GM23338 (cell line): ENCODE measurements at regions not wholly inside any gene's neighbourhood (a gene's known extent, or its start where the extent isn't known, plus 50 kb on each side); places are given as distances from the start of the nearest gene placed in this dataset.

Source experiments
- ATAC-seq: fragments of 200-7000 bp; cut with Tn5 transposase; 3 replicates; pipeline ENCODE4 v1.9.1; 2020
- DNase-seq: peaks from one replicate; pipeline ENCODE4 v3.0.0-alpha.2; 2015; ENCODE audit warnings: low spot score
- H2AFZ ChIP-seq: fragments of 200-600 bp; sonication (generic); 2 replicates; pipeline ENCODE4 v1.8.0; 2016; ENCODE audit warnings: antibody characterized with exemption, mild to moderate bottlenecking, moderate library complexity
- H3F3A ChIP-seq: fragments of 200-600 bp; sonication (generic); replicated peaks from 2 replicates; pipeline ENCODE4 v1.8.0; 2017; ENCODE audit warnings: antibody characterized with exemption, mixed run types, low read depth
- H3K27ac ChIP-seq: fragments of 200-600 bp; sonication (generic); 2 replicates; pipeline ENCODE4 v1.6.1; 2016; ENCODE audit warnings: low read depth
- H3K27me3 ChIP-seq: fragments of 200-600 bp; sonication (generic); 2 replicates; pipeline ENCODE4 v1.8.0; 2016; ENCODE audit warnings: mild to moderate bottlenecking, mixed run types, moderate library complexity; ENCODE audit not compliant: insufficient read depth
- H3K36me3 ChIP-seq: fragments of 200-600 bp; sonication (generic); 2 replicates; pipeline ENCODE4 v1.8.0; 2016; ENCODE audit warnings: mild to moderate bottlenecking; ENCODE audit not compliant: insufficient read depth
- H3K4me1 ChIP-seq: fragments of 200-600 bp; sonication (generic); 2 replicates; pipeline ENCODE4 v1.8.0; 2016; ENCODE audit warnings: mild to moderate bottlenecking, moderate library complexity; ENCODE audit not compliant: insufficient read depth
- H3K4me2 ChIP-seq: fragments of 200-600 bp; sonication (generic); 2 replicates; pipeline ENCODE4 v1.7.1; 2017; ENCODE audit warnings: mixed run types
- H3K4me3 ChIP-seq: fragments of 200-600 bp; sonication (generic); 2 replicates; pipeline ENCODE4 v1.6.1; 2016; ENCODE audit warnings: mixed run types
- H3K79me2 ChIP-seq: fragments of 200-600 bp; sonication (generic); replicated peaks from 2 replicates; pipeline ENCODE4 v1.8.0; 2017; ENCODE audit warnings: mild to moderate bottlenecking; ENCODE audit not compliant: insufficient read depth
- H3K9me2 ChIP-seq: fragments of 200-600 bp; sonication (generic); 2 replicates; pipeline ENCODE4 v1.8.0; 2017; ENCODE audit not compliant: insufficient read depth
- H4K20me1 ChIP-seq: fragments of 200-600 bp; sonication (generic); replicated peaks from 2 replicates; pipeline ENCODE4 v1.8.0; 2017; ENCODE audit warnings: mild to moderate bottlenecking; ENCODE audit not compliant: insufficient read depth
- H3K27ac Mint-ChIP-seq: 2 replicates; pipeline ENCODE4 v1.8.0; 2020; ENCODE audit warnings: inconsistent platforms, mild to moderate bottlenecking, moderate library complexity, mixed read lengths
- H3K27me3 Mint-ChIP-seq: 3 replicates; pipeline ENCODE4 v1.8.0; 2022; ENCODE audit warnings: low read depth, mild to moderate bottlenecking, moderate library complexity, mixed read lengths, inconsistent platforms; ENCODE audit not compliant: insufficient read depth, poor library complexity
- H3K36me3 Mint-ChIP-seq: 3 replicates; pipeline ENCODE4 v1.8.0; 2021; ENCODE audit warnings: low read depth, mild to moderate bottlenecking, inconsistent platforms, moderate library complexity, mixed read lengths
- H3K4me1 Mint-ChIP-seq: 3 replicates; pipeline ENCODE4 v1.8.0; 2020; ENCODE audit warnings: mild to moderate bottlenecking, inconsistent platforms, mixed read lengths
- H3K4me3 Mint-ChIP-seq: 3 replicates; pipeline ENCODE4 v1.8.0; 2021; ENCODE audit warnings: moderate library complexity, mild to moderate bottlenecking, inconsistent platforms, mixed read lengths
- H3K9me3 Mint-ChIP-seq: 3 replicates; pipeline ENCODE4 v1.8.0; 2020; ENCODE audit warnings: moderate library complexity, mild to moderate bottlenecking, inconsistent platforms, mixed read lengths
- EZH2phosphoT487 ChIP-seq: fragments of 200-600 bp; sonication (generic); IDR thresholded peaks from one replicate; pipeline ENCODE4 v1.8.1; 2018; ENCODE audit warnings: antibody characterized with exemption; ENCODE audit not compliant: unreplicated experiment
- JUNB ChIP-seq: IDR thresholded peaks from one replicate; pipeline ENCODE4 v1.6.1; 2016; ENCODE audit warnings: antibody characterized with exemption; ENCODE audit not compliant: unreplicated experiment
- POLR2AphosphoS5 ChIP-seq: IDR thresholded peaks from 2 replicates; pipeline ENCODE4 v1.6.1; 2016; ENCODE audit warnings: antibody characterized with exemption, low read depth
- STAT1 ChIP-seq: IDR thresholded peaks from one replicate; pipeline ENCODE4 v1.6.1; 2016; ENCODE audit warnings: antibody characterized with exemption; ENCODE audit not compliant: unreplicated experiment
- ZNF114 ChIP-seq: fragments of 250-450 bp; sonication (Bioruptor Pico); IDR thresholded peaks from 2 replicates; pipeline ENCODE4 v1.5.0; 2020; ENCODE audit warnings: mild to moderate bottlenecking, moderate library complexity
- ZNF331 ChIP-seq: fragments of 250-450 bp; sonication (Bioruptor Pico); IDR thresholded peaks from 2 replicates; pipeline ENCODE4 v1.5.0; 2020; ENCODE audit warnings: low read depth, mild to moderate bottlenecking, moderate library complexity
- TF ChIP-seq, protein P1 (sequence below): fragments of 250-450 bp; sonication (Bioruptor Pico); IDR thresholded peaks from 2 replicates; pipeline ENCODE4 v1.5.0; 2020; ENCODE audit warnings: mild to moderate bottlenecking, moderate library complexity
- TF ChIP-seq, protein P2 (sequence below): IDR thresholded peaks from one replicate; pipeline ENCODE4 v1.6.1; 2018; ENCODE audit warnings: antibody characterized with exemption; ENCODE audit not compliant: unreplicated experiment

- H3F3A ChIP-seq: no peaks in the 10 kb centered on the region
- H3K9me3 Mint-ChIP-seq: no peaks in the 10 kb centered on the region
- ATAC-seq: no peak
Observed at GRCh38 chr6:141728330-141728729, 404.4 kb upstream of the GJE1 start.

More at GRCh38 chr6:141728330-141728729, 404.4 kb upstream of the GJE1 start:
- no peaks in the 10 kb centered on the region for H3K27me3 Mint-ChIP-seq
- Histone ChIP-seq H2AFZ (no peak overlapping the region), H3K27ac (no peak overlapping the region), H3K4me3 (no peak overlapping the region), H3K36me3 (no peaks in the 10 kb centered on the region), H3K79me2 (no peaks in the 10 kb centered on the region), H3K9me2 (no peaks in the 10 kb centered on the region), H3K27me3 (no peaks in the 10 kb centered on the region), H3K4me2 (no peak overlapping the region), H3K4me1 (peaks cover 7% of the 10 kb centered on the region; the same call in 1 of the 2 replicates), H4K20me1 (no peaks in the 10 kb centered on the region)
- H3K36me3 Mint-ChIP-seq: no peaks in the 10 kb centered on the region
- H3K4me3 Mint-ChIP-seq: no peak overlapping the region
- no peak overlapping the region for H3K27ac Mint-ChIP-seq
- TF ChIP-seq EZH2phosphoT487: no peak
- TF ChIP-seq ZNF114: no peak
- TF ChIP-seq STAT1: no peak
- TF ChIP-seq, protein P1, sequence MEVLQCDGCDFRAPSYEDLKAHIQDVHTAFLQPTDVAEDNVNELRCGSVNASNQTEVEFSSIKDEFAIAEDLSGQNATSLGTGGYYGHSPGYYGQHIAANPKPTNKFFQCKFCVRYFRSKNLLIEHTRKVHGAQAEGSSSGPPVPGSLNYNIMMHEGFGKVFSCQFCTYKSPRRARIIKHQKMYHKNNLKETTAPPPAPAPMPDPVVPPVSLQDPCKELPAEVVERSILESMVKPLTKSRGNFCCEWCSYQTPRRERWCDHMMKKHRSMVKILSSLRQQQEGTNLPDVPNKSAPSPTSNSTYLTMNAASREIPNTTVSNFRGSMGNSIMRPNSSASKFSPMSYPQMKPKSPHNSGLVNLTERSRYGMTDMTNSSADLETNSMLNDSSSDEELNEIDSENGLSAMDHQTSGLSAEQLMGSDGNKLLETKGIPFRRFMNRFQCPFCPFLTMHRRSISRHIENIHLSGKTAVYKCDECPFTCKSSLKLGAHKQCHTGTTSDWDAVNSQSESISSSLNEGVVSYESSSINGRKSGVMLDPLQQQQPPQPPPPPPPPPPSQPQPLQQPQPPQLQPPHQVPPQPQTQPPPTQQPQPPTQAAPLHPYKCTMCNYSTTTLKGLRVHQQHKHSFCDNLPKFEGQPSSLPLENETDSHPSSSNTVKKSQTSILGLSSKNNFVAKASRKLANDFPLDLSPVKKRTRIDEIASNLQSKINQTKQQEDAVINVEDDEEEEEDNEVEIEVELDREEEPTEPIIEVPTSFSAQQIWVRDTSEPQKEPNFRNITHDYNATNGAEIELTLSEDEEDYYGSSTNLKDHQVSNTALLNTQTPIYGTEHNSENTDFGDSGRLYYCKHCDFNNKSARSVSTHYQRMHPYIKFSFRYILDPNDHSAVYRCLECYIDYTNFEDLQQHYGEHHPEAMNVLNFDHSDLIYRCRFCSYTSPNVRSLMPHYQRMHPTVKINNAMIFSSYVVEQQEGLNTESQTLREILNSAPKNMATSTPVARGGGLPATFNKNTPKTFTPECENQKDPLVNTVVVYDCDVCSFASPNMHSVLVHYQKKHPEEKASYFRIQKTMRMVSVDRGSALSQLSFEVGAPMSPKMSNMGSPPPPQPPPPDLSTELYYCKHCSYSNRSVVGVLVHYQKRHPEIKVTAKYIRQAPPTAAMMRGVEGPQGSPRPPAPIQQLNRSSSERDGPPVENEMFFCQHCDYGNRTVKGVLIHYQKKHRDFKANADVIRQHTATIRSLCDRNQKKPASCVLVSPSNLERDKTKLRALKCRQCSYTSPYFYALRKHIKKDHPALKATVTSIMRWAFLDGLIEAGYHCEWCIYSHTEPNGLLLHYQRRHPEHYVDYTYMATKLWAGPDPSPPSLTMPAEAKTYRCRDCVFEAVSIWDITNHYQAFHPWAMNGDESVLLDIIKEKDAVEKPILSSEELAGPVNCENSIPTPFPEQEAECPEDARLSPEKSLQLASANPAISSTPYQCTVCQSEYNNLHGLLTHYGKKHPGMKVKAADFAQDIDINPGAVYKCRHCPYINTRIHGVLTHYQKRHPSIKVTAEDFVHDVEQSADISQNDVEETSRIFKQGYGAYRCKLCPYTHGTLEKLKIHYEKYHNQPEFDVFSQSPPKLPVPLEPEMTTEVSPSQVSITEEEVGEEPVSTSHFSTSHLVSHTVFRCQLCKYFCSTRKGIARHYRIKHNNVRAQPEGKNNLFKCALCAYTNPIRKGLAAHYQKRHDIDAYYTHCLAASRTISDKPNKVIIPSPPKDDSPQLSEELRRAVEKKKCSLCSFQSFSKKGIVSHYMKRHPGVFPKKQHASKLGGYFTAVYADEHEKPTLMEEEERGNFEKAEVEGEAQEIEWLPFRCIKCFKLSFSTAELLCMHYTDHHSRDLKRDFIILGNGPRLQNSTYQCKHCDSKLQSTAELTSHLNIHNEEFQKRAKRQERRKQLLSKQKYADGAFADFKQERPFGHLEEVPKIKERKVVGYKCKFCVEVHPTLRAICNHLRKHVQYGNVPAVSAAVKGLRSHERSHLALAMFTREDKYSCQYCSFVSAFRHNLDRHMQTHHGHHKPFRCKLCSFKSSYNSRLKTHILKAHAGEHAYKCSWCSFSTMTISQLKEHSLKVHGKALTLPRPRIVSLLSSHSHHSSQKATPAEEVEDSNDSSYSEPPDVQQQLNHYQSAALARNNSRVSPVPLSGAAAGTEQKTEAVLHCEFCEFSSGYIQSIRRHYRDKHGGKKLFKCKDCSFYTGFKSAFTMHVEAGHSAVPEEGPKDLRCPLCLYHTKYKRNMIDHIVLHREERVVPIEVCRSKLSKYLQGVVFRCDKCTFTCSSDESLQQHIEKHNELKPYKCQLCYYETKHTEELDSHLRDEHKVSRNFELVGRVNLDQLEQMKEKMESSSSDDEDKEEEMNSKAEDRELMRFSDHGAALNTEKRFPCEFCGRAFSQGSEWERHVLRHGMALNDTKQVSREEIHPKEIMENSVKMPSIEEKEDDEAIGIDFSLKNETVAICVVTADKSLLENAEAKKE (CRISPR knock-in tag): no peak
- no peak for TF ChIP-seq POLR2AphosphoS5
- no peak for TF ChIP-seq JUNB
- TF ChIP-seq ZNF331 (CRISPR knock-in tag): no peak
- TF ChIP-seq, protein P2, sequence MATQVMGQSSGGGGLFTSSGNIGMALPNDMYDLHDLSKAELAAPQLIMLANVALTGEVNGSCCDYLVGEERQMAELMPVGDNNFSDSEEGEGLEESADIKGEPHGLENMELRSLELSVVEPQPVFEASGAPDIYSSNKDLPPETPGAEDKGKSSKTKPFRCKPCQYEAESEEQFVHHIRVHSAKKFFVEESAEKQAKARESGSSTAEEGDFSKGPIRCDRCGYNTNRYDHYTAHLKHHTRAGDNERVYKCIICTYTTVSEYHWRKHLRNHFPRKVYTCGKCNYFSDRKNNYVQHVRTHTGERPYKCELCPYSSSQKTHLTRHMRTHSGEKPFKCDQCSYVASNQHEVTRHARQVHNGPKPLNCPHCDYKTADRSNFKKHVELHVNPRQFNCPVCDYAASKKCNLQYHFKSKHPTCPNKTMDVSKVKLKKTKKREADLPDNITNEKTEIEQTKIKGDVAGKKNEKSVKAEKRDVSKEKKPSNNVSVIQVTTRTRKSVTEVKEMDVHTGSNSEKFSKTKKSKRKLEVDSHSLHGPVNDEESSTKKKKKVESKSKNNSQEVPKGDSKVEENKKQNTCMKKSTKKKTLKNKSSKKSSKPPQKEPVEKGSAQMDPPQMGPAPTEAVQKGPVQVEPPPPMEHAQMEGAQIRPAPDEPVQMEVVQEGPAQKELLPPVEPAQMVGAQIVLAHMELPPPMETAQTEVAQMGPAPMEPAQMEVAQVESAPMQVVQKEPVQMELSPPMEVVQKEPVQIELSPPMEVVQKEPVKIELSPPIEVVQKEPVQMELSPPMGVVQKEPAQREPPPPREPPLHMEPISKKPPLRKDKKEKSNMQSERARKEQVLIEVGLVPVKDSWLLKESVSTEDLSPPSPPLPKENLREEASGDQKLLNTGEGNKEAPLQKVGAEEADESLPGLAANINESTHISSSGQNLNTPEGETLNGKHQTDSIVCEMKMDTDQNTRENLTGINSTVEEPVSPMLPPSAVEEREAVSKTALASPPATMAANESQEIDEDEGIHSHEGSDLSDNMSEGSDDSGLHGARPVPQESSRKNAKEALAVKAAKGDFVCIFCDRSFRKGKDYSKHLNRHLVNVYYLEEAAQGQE: no peak
- no peak for DNase-seq
- H3K4me1 Mint-ChIP-seq: peaks cover 19% of the 10 kb centered on the region; the same call in 2 of the 3 replicates
